ENCODE measurements at regions not wholly inside any gene's neighbourhood (a gene's known extent, or its start where the extent isn't known, plus 50 kb on each side); places are given as distances from the start of the nearest gene placed in this dataset.
"Not testable (repeated sequence)": the region's sequence is repeated elsewhere in the genome, so short reads cannot be mapped to it uniquely, and the experiment has no call there.

DNA sequence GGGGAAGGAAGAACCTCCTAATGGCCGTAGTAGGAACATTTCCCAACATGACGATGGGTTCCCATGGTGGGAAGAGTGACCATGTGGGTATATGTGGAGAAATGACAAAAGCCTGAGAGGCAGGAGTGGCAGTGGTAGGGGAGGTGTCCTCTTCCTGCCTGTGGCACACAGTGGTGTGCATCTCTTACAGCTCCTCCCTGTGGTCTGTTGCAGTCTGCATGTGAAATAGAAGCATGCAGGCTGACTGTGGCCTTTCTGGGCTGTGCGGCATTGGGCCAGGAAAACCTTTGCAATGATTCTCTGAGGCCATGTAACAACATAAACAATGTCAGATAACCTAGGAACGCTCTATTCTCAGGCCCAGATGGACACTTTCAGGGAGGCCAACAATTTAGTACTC, 84.0 kb downstream of the LACC1 start:
- DNase-seq: no peak
- Mint-ChIP-seq H3K27ac (no peak overlapping the region), H3K9me3 (peaks cover 1% of the 10 kb centered on the region; the same call in 1 of the 2 replicates), H3K4me1 (ENCODE audit: low read depth) (no peaks in the 10 kb centered on the region), H3K27me3 (ENCODE audit: insufficient read depth) (peaks cover 5% of the 10 kb centered on the region), H3K36me3 (ENCODE audit: low read depth) (peaks cover 1% of the 10 kb centered on the region), H3K4me3 (no peak overlapping the region)
- TF ChIP-seq CTCF (IDR thresholded peaks at IDR 0.05): no peak

DNA sequence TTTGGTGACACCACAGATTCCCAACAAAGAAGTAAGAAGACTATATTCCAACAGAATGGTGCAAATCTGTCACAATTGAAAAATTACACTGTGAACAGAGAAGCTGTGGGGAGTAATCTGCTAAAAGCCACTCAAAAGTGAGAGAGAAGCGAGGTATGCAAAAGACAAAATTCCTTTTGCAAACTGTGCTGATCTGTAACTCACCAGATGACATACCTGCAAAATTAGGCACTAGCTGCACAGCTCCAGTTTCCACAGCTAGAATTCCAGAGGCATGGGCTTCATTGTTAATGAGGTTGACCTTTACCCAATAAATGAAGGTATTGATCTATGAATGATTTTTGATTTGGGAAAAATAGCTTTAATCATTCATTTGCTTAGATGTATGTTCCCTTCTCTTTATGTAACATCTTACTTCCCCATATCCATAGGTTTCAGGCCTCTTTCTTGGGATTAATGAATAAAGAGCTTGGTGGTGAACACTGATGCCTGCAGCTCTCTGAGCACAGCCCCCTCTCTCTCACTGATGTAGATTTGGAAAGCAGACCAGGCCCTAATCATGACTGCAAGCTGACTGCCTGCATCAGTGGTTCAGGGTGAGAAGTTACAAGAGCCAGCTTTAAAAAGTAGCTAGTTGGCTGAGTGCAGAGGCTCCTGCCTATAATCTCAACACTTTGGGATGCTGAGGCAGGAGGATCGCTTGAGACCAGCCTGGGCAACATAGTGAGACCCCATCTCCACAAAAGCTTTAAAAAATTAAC, 85.2 kb downstream of the LACC1 start:
- Mint-ChIP-seq H3K27ac (no peak overlapping the region), H3K9me3 (peaks cover 9% of the 10 kb centered on the region; the same call in 1 of the 2 replicates), H3K4me1 (ENCODE audit: low read depth) (no peaks in the 10 kb centered on the region), H3K27me3 (ENCODE audit: insufficient read depth) (peaks cover 5% of the 10 kb centered on the region), H3K4me3 (no peak overlapping the region), H3K36me3 (ENCODE audit: low read depth) (peaks cover 4% of the 10 kb centered on the region)
- no peak for DNase-seq
- no peak for TF ChIP-seq CTCF (IDR thresholded peaks at IDR 0.05)

DNA sequence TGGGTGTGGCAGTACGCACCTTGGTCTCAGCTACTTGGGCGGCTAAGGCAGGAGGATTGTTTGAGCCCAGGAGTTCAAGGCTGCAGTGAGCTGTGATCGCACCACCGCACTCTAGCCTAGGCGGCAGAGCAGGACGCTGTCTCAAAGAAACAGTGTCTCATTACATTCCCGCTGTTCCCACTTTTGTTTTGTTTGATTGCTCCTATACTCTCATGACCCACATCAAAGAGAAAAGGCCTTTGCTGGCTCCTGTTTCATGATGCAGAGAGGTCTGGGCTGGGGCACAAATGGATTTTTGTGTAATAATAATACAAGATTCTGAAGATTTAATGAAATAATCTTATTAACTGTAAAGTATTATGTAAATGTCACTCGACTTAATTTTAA, 85.7 kb downstream of the LACC1 start:
- H3K9me3 Mint-ChIP-seq: peaks cover 10% of the 10 kb centered on the region; the same call in 1 of the 2 replicates
- peaks cover 5% of the 10 kb centered on the region for H3K27me3 Mint-ChIP-seq (ENCODE audit: insufficient read depth)
- H3K27ac Mint-ChIP-seq: no peak overlapping the region
- peaks cover 4% of the 10 kb centered on the region for H3K36me3 Mint-ChIP-seq (ENCODE audit: low read depth)
- no peak for TF ChIP-seq CTCF (IDR thresholded peaks at IDR 0.05)
- no peak overlapping the region for H3K4me3 Mint-ChIP-seq
- DNase-seq: no peak
- H3K4me1 Mint-ChIP-seq (ENCODE audit: low read depth): no peaks in the 10 kb centered on the region

GRCh38 chr13:43968251-43968942, 88.7 kb downstream of the LACC1 start:
- H3K27me3 Mint-ChIP-seq (ENCODE audit: insufficient read depth); H3K4me3 Mint-ChIP-seq; H3K9me3 Mint-ChIP-seq; DNase-seq; H3K36me3 Mint-ChIP-seq (ENCODE audit: low read depth); H3K4me1 Mint-ChIP-seq (ENCODE audit: low read depth); H3K27ac Mint-ChIP-seq: not testable (repeated sequence)

DNA sequence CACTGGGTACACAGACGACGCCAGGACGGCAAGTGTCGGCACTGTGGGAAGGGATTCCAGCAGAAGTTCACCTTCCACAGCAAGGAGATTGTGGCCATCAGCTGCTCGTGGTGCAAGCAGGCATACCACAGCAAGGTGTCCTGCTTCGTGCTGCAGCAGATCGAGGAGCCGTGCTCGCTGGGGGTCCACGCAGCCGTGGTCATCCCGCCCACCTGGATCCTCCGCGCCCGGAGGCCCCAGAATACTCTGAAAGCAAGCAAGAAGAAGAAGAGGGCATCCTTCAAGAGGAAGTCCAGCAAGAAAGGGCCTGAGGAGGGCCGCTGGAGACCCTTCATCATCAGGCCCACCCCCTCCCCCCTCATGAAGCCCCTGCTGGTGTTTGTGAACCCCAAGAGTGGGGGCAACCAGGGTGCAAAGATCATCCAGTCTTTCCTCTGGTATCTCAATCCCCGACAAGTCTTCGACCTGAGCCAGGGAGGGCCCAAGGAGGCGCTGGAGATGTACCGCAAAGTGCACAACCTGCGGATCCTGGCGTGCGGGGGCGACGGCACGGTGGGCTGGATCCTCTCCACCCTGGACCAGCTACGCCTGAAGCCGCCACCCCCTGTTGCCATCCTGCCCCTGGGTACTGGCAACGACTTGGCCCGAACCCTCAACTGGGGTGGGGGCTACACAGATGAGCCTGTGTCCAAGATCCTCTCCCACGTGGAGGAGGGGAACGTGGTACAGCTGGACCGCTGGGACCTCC, 89.4 kb downstream of the LACC1 start:
- H3K4me1 Mint-ChIP-seq (ENCODE audit: low read depth); H3K36me3 Mint-ChIP-seq (ENCODE audit: low read depth); H3K27me3 Mint-ChIP-seq (ENCODE audit: insufficient read depth); H3K27ac Mint-ChIP-seq; H3K9me3 Mint-ChIP-seq; H3K4me3 Mint-ChIP-seq; DNase-seq: not testable (repeated sequence)

- not testable (repeated sequence) for H3K4me3 Mint-ChIP-seq; H3K9me3 Mint-ChIP-seq; DNase-seq; H3K4me1 Mint-ChIP-seq (ENCODE audit: low read depth); H3K36me3 Mint-ChIP-seq (ENCODE audit: low read depth); H3K27me3 Mint-ChIP-seq (ENCODE audit: insufficient read depth); H3K27ac Mint-ChIP-seq
Measured at GRCh38 chr13:43969919-43970318, 90.2 kb downstream of the LACC1 start.

DNA sequence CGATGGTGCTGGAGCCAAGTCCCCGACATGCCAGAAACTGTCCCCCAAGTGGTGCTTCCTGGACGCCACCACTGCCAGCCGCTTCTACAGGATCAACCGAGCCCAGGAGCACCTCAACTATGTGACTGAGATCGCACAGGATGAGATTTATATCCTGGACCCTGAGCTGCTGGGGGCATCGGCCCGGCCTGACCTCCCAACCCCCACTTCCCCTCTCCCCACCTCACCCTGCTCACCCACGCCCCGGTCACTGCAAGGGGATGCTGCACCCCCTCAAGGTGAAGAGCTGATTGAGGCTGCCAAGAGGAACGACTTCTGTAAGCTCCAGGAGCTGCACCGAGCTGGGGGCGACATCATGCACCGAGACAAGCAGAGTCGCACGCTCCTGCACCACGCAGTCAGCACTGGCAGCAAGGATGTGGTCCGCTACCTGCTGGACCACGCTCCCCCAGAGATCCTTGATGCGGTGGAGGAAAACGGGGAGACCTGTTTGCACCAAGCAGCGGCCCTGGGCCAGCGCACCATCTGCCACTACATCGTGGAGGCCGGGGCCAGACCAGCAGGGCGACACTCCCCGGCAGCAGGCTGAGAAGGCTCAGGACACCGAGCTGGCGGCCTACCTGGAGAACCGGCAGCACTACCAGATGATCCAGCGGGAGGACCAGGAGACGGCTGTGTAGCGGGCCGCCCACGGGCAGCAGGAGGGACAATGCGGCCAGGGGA, 91.0 kb downstream of the LACC1 start:
- not testable (repeated sequence) for H3K9me3 Mint-ChIP-seq; H3K4me3 Mint-ChIP-seq; H3K4me1 Mint-ChIP-seq (ENCODE audit: low read depth); H3K36me3 Mint-ChIP-seq (ENCODE audit: low read depth); DNase-seq; H3K27me3 Mint-ChIP-seq (ENCODE audit: insufficient read depth); H3K27ac Mint-ChIP-seq

GRCh38 chr13:43971324-43971723, 91.6 kb downstream of the LACC1 start:
- H3K27ac Mint-ChIP-seq; H3K27me3 Mint-ChIP-seq (ENCODE audit: insufficient read depth); H3K36me3 Mint-ChIP-seq (ENCODE audit: low read depth); DNase-seq; H3K4me3 Mint-ChIP-seq; H3K4me1 Mint-ChIP-seq (ENCODE audit: low read depth); H3K9me3 Mint-ChIP-seq: not testable (repeated sequence)

All from HFFc6 (cell line).